Limb (tissue), 2 donors: ENCODE measurements at regions not wholly inside any gene's neighbourhood (a gene's known extent, or its start where the extent isn't known, plus 50 kb on each side); places are given as distances from the start of the nearest gene placed in this dataset.
"Not testable (repeated sequence)": the region's sequence is repeated elsewhere in the genome, so short reads cannot be mapped to it uniquely, and the experiment has no call there.

Source experiments
- DNase-seq, 2 donors: peaks; one replicate each; pipeline ENCODE4 v3.0.0-alpha.2; 2016; ENCODE audit errors: extremely low spot score in 2 of 2

DNA sequence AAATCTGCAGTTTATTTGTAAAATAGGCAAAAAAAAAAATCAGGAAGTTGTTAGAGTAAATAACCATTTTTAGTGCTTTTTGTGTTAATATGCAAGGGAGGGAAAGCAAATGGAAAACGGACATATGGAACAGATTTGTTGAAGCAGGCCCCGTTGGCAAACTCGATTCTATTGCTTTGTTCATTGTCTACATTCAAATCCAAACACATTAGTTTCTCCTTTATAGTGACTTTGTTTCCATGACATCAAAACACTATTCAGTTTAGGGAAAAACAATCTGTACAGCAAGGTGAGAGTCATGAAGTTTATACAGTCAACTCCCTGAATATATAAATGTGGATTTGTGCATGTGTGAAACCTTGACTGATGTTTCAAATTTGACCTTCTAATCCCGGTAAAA, 142.2 kb downstream of the FAM47A start:
- peak in 1 of 2 donors; percentile 45 for DNase-seq

- DNase-seq: no peak
Measured at GRCh38 chrX:33987458-33987857, 144.7 kb downstream of the FAM47A start.

- no peak for DNase-seq
Measured at GRCh38 chrX:33974676-33975075, 157.4 kb downstream of the FAM47A start.

GRCh38 chrX:33970028-33970967, 161.8 kb downstream of the FAM47A start:
- no peak for DNase-seq

DNA sequence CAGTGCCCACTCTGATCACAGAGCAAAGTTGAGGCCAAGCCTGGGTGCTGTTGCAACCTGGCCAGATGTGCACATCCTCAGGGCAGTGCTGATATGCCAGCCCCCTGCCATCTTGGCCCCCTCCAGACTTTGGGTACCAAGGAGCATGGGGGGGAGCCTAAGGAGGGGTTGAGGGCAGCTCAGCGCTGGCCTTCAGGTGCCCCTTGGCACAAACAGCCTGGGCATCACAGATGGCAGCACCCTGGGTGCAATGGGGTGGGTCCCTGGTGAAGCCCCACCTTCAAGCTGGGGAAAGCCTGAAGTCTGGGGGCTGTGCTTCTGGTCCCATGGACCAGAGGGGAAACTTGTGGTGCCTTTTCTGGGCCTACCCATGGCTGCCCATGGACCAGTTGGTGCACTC, 163.0 kb downstream of the FAM47A start:
- DNase-seq: no peak

GRCh38 chrX:33968611-33969010, 163.5 kb downstream of the FAM47A start:
- DNase-seq: no peak

DNA sequence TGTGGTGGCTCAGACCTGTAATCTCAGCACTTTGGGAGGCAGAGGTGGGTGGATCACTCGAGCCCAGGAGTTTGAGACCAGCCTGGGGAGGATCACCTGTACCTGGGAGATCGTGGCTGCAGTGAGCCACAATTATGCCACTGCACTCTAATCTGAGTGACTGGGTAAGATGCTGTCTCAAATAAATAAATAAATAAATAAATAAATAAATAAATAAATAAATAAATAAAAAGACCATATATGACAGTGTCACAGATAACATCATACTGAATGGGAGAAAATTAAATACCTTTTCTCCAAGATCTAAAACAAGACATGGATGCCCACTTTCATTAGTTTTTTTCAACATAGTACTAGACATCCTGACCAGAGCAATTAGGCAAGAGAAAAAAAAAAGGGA, 182.8 kb downstream of the FAM47A start:
- no peak for DNase-seq

DNA sequence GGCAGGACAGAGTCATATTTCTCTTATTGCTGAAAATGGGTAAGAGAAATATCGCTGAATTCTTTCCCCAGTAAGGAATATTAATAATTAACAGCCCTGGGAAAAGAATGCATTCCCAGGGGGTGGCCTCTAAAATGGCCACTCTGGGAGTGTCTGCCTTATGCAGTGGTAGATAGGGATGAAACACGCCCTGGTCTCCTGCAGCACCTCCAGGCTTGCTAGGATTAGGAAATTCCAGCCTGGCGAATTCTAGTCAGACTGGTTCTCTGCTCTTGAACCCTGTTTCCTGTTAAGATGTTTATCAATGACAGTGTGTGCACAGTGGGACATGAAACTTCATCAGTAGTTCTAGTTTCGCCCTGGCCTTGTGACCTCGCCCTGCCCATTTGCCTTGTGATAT, 205.9 kb downstream of the FAM47A start:
- not testable (repeated sequence) for DNase-seq

GRCh38 chrX:33923262-33923661, 208.9 kb downstream of the FAM47A start:
- DNase-seq: no peak

- no peak for DNase-seq
Measured at GRCh38 chrX:33909836-33910235, 222.3 kb downstream of the FAM47A start.

GRCh38 chrX:33908898-33909297, 223.2 kb downstream of the FAM47A start:
- no peak for DNase-seq

DNA sequence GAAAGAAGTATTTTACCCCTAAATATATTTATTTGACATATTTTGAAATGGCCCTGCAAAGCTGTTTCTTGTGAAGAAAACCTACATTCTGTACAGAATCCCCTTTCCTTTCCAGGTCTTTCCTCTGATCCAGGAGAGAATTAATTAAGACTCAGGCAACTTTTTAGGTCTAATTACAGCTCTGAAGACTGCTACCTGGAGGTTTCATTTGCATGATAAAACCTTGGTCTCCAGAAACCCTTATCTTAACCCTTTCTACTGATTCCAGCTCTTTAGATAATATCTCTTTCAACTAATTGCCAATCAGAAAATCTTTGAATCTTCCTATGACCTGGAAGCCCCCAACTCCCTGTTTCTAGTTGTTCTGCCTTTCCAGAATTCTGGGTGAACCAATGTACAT, 224.0 kb downstream of the FAM47A start:
- DNase-seq: no peak

DNA sequence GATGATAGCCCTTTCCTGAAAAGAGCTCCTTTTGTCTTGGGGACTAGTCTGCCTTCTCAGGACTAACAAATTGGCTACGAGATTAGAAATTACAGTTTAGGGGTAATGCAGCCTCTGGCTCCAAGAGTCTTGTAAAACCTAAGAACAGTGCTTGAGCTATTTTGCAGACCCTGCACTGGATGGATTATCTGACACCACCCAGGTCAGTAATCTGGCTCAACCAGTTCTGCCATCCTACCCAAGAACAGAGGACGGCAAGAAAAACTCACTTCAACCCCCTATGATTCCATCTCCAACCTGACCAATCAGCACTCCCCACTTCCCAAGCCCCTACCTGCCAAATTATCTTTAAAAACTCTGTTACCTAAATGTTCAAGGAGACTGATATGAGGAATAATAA, 225.1 kb downstream of the FAM47A start:
- DNase-seq: no peak

DNA sequence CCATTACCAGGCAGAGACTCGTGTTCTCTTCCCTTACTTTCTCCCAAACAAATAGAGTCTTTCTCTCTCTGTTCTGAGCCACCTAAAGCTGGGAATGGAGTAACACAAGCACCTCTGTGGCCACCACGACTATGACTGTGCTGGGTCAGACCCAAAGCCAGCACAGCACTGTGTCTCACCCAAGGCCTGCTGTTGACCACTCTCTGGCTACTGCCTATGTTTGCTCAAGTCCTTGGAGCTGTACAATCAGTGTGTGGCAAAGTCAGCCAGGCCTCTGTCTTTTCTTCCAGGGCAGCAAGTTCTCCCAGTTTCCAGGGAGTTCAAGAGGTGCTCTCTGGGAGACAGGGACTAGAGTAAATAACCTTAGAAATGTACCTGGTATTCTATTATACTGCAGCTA, 239.4 kb downstream of the FAM47A start:
- no peak for DNase-seq

GRCh38 chrX:33855251-33855650, 276.9 kb downstream of the FAM47A start:
- DNase-seq: no peak

DNA sequence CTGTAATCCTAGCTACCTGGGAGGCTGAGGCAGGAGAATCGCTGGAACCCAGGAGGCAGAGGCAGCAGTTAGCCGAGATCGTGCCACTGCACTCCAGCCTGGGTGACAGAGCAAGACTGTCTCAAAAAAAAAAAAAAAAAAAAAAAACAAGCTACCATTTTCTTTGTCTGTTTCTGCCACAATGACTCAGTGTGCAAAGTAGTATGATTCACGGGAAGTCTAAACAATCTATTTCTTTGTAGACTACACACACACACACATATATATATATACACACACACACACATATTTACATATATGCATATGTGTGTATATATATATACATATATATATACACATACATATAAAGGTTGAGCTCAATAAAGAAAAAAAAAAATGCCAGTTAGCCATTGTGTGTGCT, 280.0 kb downstream of the FAM47A start:
- DNase-seq: not testable (repeated sequence)

GRCh38 chrX:33840176-33840575, 291.9 kb downstream of the FAM47A start:
- peak; percentile 28 to 61 for DNase-seq

- peak in 1 of 2 donors; percentile 1 for DNase-seq
Measured at GRCh38 chrX:33831211-33831610, 300.9 kb downstream of the FAM47A start.

DNA sequence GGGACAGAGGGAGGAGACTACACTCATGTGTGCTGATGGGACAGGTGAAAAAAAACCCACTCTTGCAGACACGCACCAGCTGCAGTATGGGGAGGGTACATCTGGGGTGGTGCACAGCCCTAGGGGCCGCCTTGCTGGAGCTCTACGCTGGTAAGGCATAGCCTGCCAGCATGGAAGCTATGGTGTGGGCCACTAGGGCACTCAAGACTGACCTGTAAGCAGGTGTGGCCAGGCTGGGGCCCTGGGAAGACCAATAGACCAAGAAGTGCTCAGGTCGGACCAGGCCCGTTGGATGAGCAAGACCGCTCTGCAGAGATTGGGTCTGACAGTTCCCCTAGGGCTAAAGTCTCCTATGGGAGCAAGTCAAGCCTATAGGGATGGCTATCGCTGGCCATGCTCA, 314.8 kb downstream of the FAM47A start:
- DNase-seq: no peak

- DNase-seq: no peak
Measured at GRCh38 chrX:33808636-33809035, 323.5 kb downstream of the FAM47A start.

- no peak for DNase-seq
Measured at GRCh38 chrX:33784548-33784947, 347.6 kb downstream of the FAM47A start.

DNA sequence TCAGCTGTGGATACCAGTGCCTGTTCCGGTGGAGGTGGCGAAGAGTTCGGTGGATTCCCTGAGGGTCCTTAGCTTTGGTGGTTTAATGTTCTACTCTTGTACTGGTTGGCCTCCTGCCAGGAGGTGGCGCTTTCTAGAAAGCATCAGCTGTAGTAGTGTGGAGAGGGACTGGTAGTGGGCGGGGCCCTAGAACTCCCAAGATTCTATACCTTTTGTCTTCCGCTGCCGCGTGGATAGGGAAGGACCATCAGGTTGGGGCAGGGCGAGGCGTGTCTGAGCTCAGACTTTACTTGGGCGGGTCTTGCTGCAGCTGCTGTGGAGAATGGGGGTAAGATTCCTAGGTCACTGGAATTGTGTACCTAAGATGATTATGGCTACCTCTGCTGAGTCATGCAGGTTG, 390.3 kb downstream of the FAM47A start:
- DNase-seq: no peak

DNA sequence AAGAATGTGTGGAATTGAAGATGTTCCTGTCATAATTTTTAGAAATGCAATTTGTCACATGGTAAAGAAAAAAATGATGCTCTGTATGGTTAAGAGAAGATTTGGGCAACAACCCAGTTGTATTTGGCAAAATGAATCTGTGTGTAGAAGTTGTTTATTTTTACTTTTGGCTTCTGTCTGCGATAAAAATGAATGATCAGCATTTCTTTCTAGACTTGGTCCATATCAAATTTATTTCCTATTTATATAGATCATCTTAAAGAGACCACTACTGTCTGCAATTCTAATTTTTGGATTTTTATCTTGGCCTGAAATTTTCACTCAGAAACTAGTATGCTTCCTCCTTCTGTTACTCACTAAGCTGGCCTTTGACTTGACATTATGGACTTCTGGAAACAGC, 396.9 kb downstream of the FAM47A start:
- no peak for DNase-seq
